ENCODE measurements at regions not wholly inside any gene's neighbourhood (a gene's known extent, or its start where the extent isn't known, plus 50 kb on each side); places are given as distances from the start of the nearest gene placed in this dataset.

DNA sequence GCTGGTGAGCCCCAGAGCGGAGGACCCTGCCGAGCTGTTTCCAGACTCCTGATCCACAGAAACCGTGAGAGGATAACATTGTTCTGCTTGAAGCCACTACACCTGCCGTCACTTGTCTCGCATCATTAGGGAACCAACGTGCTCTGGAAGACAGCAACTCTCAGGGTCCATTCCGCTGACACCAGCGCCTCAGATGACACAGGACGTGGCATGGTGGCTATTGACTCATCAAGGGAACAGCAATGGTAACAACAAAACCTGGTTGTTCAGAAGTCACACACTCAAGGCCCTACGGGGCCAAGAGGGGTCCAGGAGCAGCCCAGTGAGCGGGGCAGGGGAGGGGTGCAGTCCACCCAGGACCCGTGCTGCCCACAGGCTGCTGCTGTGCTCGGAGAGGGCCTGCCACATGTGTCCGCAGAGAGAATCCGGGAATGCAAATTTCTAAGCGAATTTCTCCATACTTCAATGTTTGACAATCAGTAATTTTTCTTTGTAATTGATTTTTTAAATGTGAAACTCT is 110.4 kb downstream of the TTLL2 start:
- TF ChIP-seq POLR2A (IDR thresholded peaks at IDR 0.05) = no peak
- TF ChIP-seq, protein P1, sequence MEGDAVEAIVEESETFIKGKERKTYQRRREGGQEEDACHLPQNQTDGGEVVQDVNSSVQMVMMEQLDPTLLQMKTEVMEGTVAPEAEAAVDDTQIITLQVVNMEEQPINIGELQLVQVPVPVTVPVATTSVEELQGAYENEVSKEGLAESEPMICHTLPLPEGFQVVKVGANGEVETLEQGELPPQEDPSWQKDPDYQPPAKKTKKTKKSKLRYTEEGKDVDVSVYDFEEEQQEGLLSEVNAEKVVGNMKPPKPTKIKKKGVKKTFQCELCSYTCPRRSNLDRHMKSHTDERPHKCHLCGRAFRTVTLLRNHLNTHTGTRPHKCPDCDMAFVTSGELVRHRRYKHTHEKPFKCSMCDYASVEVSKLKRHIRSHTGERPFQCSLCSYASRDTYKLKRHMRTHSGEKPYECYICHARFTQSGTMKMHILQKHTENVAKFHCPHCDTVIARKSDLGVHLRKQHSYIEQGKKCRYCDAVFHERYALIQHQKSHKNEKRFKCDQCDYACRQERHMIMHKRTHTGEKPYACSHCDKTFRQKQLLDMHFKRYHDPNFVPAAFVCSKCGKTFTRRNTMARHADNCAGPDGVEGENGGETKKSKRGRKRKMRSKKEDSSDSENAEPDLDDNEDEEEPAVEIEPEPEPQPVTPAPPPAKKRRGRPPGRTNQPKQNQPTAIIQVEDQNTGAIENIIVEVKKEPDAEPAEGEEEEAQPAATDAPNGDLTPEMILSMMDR (IDR thresholded peaks at IDR 0.05) = no peak

All from right lobe of liver (tissue), 4 donors.